Breast epithelium (tissue), 4 donors: ENCODE measurements at regions not wholly inside any gene's neighbourhood (a gene's known extent, or its start where the extent isn't known, plus 50 kb on each side); places are given as distances from the start of the nearest gene placed in this dataset.
A peak's percentile ranks its signal among the peaks of the same experiment; 100 is the strongest.

Experiments used
- DNase-seq, 2 donors: peaks; one replicate each; pipeline ENCODE4 v3.0.0-alpha.2; 2019; ENCODE audit warnings: low spot score in 2 of 2
- H3K27ac ChIP-seq, 2 donors: fragments of 200-600 bp; sonication (generic) in 1 of 2; one replicate each; pipeline ENCODE4 v1.5.1; 2016 to 2019; ENCODE audit warnings: mild to moderate bottlenecking in 1 of 2
- H3K27me3 ChIP-seq, 2 donors: fragments of 200-600 bp; sonication (generic) in 1 of 2; one replicate each; pipeline versions ENCODE4 v1.5.1 to v1.6.0; 2017 to 2019; ENCODE audit warnings: control low read depth in 1 of 2, mild to moderate bottlenecking in 1 of 2
- H3K36me3 ChIP-seq: fragments of 200-600 bp; one replicate; pipeline ENCODE4 v1.5.1; 2019
- H3K4me1 ChIP-seq, 2 donors: fragments of 200-600 bp; sonication (generic); one replicate each; pipeline ENCODE4 v1.5.1; 2016 to 2019; ENCODE audit warnings: control low read depth in 1 of 2
- H3K4me3 ChIP-seq, 3 donors: fragments of 200-600 bp; sonication (generic); 1 replicate in 2 of 3; 2 replicates in 1 of 3; pipeline ENCODE4 v1.5.1; 2016 to 2019; ENCODE audit warnings: mild to moderate bottlenecking in 3 of 3, moderate library complexity in 2 of 3
- H3K9me3 ChIP-seq, 2 donors: fragments of 200-600 bp; sonication (generic) in 1 of 2; one replicate each; pipeline ENCODE4 v1.5.1; 2016 to 2019; ENCODE audit warnings: control low read depth in 1 of 2
- CTCF ChIP-seq, 3 donors: fragments of 450-650 bp; IDR thresholded peaks; one replicate each; pipeline ENCODE4 v1.5.1; 2016 to 2017; ENCODE audit warnings: antibody characterized with exemption in 3 of 3, mild to moderate bottlenecking in 3 of 3, moderate library complexity in 3 of 3
- POLR2A ChIP-seq: fragments of 450-650 bp; IDR thresholded peaks from one replicate; pipeline ENCODE4 v1.6.1; 2016; ENCODE audit warnings: antibody characterized with exemption, mild to moderate bottlenecking, moderate library complexity
- POLR2AphosphoS5 ChIP-seq, 3 donors: sonication (generic); formaldehyde crosslinking; IDR thresholded peaks; one replicate each; pipeline ENCODE4 v1.6.1; 2017; ENCODE audit warnings: antibody characterized with exemption in 3 of 3
- intact Hi-C: fragments of 100-400 bp; cut with DNase I; formaldehyde crosslinking; loops from one replicate; pipeline ENCODE4 v1.15.1; 2023; ENCODE audit warnings: low total_unique reads

- Histone ChIP-seq H3K9me3 (peaks cover 0 to 14% of the 10 kb centered on the region in 2 donors), H3K4me1 (no peaks in the 10 kb centered on the region), H3K27ac (no peak overlapping the region), H3K4me3 (no peak overlapping the region), H3K36me3 (no peaks in the 10 kb centered on the region), H3K27me3 (no peaks in the 10 kb centered on the region)
- no peak for TF ChIP-seq POLR2AphosphoS5 (IDR thresholded peaks at IDR 0.05)
- no peak for TF ChIP-seq CTCF (IDR thresholded peaks at IDR 0.05)
- TF ChIP-seq POLR2A: no peak
- DNase-seq: peak in 1 of 2 donors; percentile 22
- intact Hi-C loops: no loop called here
Observed at GRCh38 chr14:101200008-101200649, 296.6 kb upstream of the RTL1 start.

DNA sequence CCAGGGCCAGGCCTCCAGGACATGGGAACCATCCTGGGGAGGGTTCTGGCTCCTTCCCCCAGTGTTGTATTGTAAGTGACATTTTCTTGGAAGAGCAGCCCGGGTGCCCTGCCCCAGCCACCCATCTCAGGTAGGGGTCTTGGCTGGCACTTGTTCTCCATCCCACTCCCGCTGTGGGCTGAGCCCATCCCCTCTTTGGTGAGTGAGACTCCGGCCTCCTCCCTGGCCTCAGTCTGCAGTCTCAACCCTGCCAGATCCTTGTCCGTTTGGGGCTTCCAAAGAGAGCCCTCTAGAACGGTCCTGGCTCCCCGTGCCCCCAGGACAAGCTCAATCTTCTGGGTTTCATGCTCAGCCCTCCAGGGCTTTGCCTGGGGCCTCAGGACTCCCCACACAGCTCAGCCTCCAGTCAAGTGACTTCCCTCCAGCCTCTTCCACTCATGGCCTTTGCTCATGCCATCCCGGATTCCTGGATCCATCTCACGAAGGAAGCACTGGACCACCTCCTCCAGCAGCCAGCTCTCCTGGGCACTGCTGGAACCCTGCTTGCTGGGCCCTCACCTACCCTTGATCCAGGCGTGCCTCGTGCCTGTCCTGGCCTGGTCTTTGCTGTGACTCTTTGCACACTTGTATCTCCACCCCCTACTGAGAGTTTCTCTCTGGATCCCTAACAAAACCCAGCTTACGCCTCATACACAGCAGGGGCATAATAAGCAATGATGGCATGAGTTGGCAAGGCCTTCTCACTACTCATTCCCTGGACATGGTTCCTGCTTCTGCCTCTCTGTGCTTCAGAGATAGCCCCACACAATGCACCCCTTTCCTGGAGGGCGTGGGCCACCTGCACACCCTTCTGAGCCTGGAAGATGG, 297.4 kb upstream of the RTL1 start:
- peak in 1 of 2 donors; percentile 28 for DNase-seq
- TF ChIP-seq POLR2AphosphoS5 (IDR thresholded peaks at IDR 0.05) (no peak), CTCF (IDR thresholded peaks at IDR 0.05) (no peak), POLR2A (no peak)
- Histone ChIP-seq H3K4me3 (no peak overlapping the region), H3K27me3 (no peaks in the 10 kb centered on the region), H3K36me3 (no peaks in the 10 kb centered on the region), H3K27ac (no peak overlapping the region), H3K9me3 (peaks cover 0 to 22% of the 10 kb centered on the region in 2 donors), H3K4me1 (no peaks in the 10 kb centered on the region)
- intact Hi-C loops: no loop called here

- Histone ChIP-seq H3K27me3 (no peaks in the 10 kb centered on the region), H3K4me1 (no peaks in the 10 kb centered on the region), H3K4me3 (no peak overlapping the region), H3K27ac (no peak overlapping the region), H3K9me3 (peaks cover 0 to 29% of the 10 kb centered on the region in 2 donors), H3K36me3 (no peaks in the 10 kb centered on the region)
- peak in 1 of 2 donors; percentile 27 for DNase-seq
- TF ChIP-seq POLR2AphosphoS5 (IDR thresholded peaks at IDR 0.05) (no peak), CTCF (IDR thresholded peaks at IDR 0.05) (no peak), POLR2A (no peak)
- intact Hi-C loops: no loop called here
Observed at GRCh38 chr14:101201535-101202151, 298.1 kb upstream of the RTL1 start.

GRCh38 chr14:101202627-101203404, 299.3 kb upstream of the RTL1 start:
- Histone ChIP-seq H3K9me3 (peaks cover 0 to 31% of the 10 kb centered on the region in 2 donors), H3K4me3 (no peak overlapping the region), H3K27ac (no peak overlapping the region), H3K27me3 (no peaks in the 10 kb centered on the region), H3K36me3 (no peaks in the 10 kb centered on the region), H3K4me1 (no peaks in the 10 kb centered on the region)
- no peak for TF ChIP-seq CTCF (IDR thresholded peaks at IDR 0.05)
- no peak for TF ChIP-seq POLR2AphosphoS5 (IDR thresholded peaks at IDR 0.05)
- TF ChIP-seq POLR2A: no peak
- DNase-seq: peak in 1 of 2 donors; percentile 45
- intact Hi-C loops: no loop called here
